Calu3 (cell line): ENCODE measurements at regions not wholly inside any gene's neighbourhood (a gene's known extent, or its start where the extent isn't known, plus 50 kb on each side); places are given as distances from the start of the nearest gene placed in this dataset.
A peak's percentile ranks its signal among the peaks of the same experiment; 100 is the strongest.

Experiments
- BruUV-seq: library from RNA; stranded (reverse); fragments of 400-500 nt; replicated peaks from 2 replicates; lab custom pipeline; 2021; lab: Mats Ljungman, UMichigan
- CTCF ChIA-PET: fragments of 300-600 bp; sonication (Branson Sonifier 250); formaldehyde crosslinking; loops from one replicate; lab custom pipeline; 2022; ENCODE audit warnings: antibody characterized with exemption; lab: Charles Lee
- DNase-seq: peaks from one replicate; pipeline ENCODE4 v3.0.0; 2022
- H3K27ac Mint-ChIP-seq: one replicate; pipeline ENCODE4 v1.8.0; 2022; ENCODE audit warnings: mixed read lengths; ENCODE audit not compliant: unreplicated experiment
- H3K27me3 Mint-ChIP-seq: one replicate; pipeline ENCODE4 v1.8.0; 2022; ENCODE audit warnings: mixed read lengths; ENCODE audit not compliant: unreplicated experiment
- H3K36me3 Mint-ChIP-seq: one replicate; pipeline ENCODE4 v1.8.0; 2022; ENCODE audit warnings: mild to moderate bottlenecking, moderate library complexity, mixed read lengths; ENCODE audit not compliant: insufficient read depth, unreplicated experiment
- H3K4me1 Mint-ChIP-seq: one replicate; pipeline ENCODE4 v1.8.0; 2022; ENCODE audit warnings: mild to moderate bottlenecking, low read depth, mixed read lengths; ENCODE audit not compliant: unreplicated experiment
- H3K4me3 Mint-ChIP-seq: one replicate; pipeline ENCODE4 v1.8.0; 2022; ENCODE audit warnings: mild to moderate bottlenecking, low read depth, moderate library complexity, mixed read lengths; ENCODE audit not compliant: unreplicated experiment
- H3K9me3 Mint-ChIP-seq: one replicate; pipeline ENCODE4 v1.8.0; 2022; ENCODE audit warnings: low read depth, mixed read lengths; ENCODE audit not compliant: unreplicated experiment
- CTCF ChIP-seq: fragments of 200-600 bp; IDR thresholded peaks from one replicate; pipeline ENCODE4 v1.8.0; 2022; ENCODE audit warnings: antibody characterized with exemption; ENCODE audit not compliant: unreplicated experiment
- intact Hi-C: fragments of 100-400 bp; cut with micrococcal nuclease; formaldehyde crosslinking; loops from one replicate; pipeline ENCODE4 v1.10.0; 2022; ENCODE audit not compliant: unreplicated experiment

DNA sequence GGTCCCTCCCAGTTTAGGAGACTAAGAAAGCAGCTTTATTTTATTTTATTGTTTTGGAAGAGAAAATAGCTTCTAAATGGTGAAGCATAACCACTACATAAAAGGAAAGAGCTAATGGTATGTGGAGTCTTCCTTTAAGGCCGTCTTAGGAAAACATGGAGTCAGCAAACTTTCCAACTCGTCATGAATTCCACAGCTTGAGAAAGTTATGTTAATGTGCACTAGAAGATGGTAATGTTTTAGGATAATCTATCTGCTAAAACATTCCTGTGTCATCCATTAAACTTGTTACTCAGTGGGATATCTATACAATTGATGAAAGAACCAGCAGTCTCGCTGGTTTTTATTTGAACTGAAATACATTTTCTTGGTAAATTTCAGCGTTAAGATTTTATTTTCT is 448.4 kb upstream of the SEL1L start:
- no peak for DNase-seq
- intact Hi-C loops: no loop called here
- no peaks in the 10 kb centered on the region for H3K36me3 Mint-ChIP-seq
- no peak overlapping the region for H3K4me3 Mint-ChIP-seq
- no peak overlapping the region for H3K27ac Mint-ChIP-seq
- BruUV-seq: no TSS peak
- CTCF ChIA-PET: no interaction called here
- H3K4me1 Mint-ChIP-seq: no peaks in the 10 kb centered on the region
- H3K27me3 Mint-ChIP-seq: no peaks in the 10 kb centered on the region
- peaks cover 5% of the 10 kb centered on the region for H3K9me3 Mint-ChIP-seq
- no peak for TF ChIP-seq CTCF

- Mint-ChIP-seq H3K27me3 (no peaks in the 10 kb centered on the region), H3K4me3 (no peak overlapping the region), H3K36me3 (no peaks in the 10 kb centered on the region), H3K27ac (no peak overlapping the region), H3K4me1 (no peaks in the 10 kb centered on the region), H3K9me3 (peaks cover 5% of the 10 kb centered on the region)
- no peak for TF ChIP-seq CTCF
- DNase-seq: no peak
- intact Hi-C loops: no loop called here
- BruUV-seq: no TSS peak
- CTCF ChIA-PET: no interaction called here
These were observed 452.4 kb upstream of the SEL1L start for GRCh38 chr14:81986005-81986404.

DNA sequence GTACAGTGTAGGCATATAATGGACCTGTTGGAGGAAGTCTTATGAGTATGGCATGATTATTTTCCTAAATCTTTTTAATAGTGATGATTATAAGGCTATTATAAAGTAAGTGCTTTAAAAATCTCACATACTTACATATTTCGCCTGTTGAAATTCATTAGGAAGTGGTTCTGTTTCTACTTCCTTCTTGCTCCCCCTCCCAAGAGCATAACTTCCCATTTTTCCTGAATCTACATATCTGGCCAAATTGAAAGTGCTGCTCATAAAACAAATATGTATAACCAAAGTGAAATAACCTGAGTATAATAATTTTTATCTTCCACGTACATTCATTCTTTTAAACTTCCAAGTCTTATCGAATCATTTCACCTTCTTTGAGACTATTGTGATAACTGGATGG is 455.6 kb upstream of the SEL1L start:
- no peak for TF ChIP-seq CTCF
- no peaks in the 10 kb centered on the region for H3K36me3 Mint-ChIP-seq
- BruUV-seq: no TSS peak

DNA sequence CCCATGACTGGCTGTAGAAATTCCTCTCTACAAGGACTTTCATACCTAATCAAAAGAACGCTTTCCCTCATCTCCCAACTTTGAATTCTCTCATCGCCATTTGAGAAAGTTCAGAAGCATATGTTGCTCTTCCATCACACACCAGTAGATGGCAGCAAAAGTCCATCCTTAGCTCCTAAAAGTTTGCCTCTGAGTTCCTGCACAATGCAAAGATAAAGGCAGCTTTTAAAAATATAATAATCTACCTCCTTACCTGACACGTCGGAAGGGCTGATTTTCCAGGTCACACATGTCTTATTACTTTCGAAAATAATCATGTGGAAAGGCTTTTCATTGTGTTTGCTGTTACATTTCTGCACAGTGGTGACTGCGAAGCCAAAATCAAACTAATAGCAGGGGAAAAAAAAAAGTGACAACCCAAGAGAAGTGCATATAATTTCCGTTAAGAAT is 456.7 kb upstream of the SEL1L start:
- BruUV-seq: no TSS peak
- Mint-ChIP-seq H3K36me3 (no peaks in the 10 kb centered on the region), H3K4me1 (no peaks in the 10 kb centered on the region), H3K4me3 (no peak overlapping the region), H3K9me3 (no peaks in the 10 kb centered on the region), H3K27ac (no peak overlapping the region), H3K27me3 (no peaks in the 10 kb centered on the region)
- TF ChIP-seq CTCF: peak; percentile 51
- peak; percentile 51 for DNase-seq
- CTCF ChIA-PET: no interaction called here
- intact Hi-C loops: loop anchor here (10.0 kb wide), 1 partner anchor 1084 kb away; no protein-coding TSS in a partner anchor

More for the DNA sequence above, 455.6 kb upstream of the SEL1L start:
- H3K27me3 Mint-ChIP-seq: no peaks in the 10 kb centered on the region
- intact Hi-C loops: no loop called here
- no peak overlapping the region for H3K27ac Mint-ChIP-seq
- no peak for DNase-seq
- no peak overlapping the region for H3K4me3 Mint-ChIP-seq
- peaks cover 2% of the 10 kb centered on the region for H3K9me3 Mint-ChIP-seq
- CTCF ChIA-PET: no interaction called here
- no peaks in the 10 kb centered on the region for H3K4me1 Mint-ChIP-seq
